ENCODE measurements at regions not wholly inside any gene's neighbourhood (a gene's known extent, or its start where the extent isn't known, plus 50 kb on each side); places are given as distances from the start of the nearest gene placed in this dataset.
"Not testable (repeated sequence)": the region's sequence is repeated elsewhere in the genome, so short reads cannot be mapped to it uniquely, and the experiment has no call there.

GRCh38 chr3:5357089-5357488 lies 169.6 kb downstream of the EDEM1 start:
- DNase-seq (ENCODE audit: low spot score), result no peak

GRCh38 chr3:5358911-5359310 lies 171.4 kb downstream of the EDEM1 start:
- no peak for DNase-seq (ENCODE audit: low spot score)

- no peak for DNase-seq (ENCODE audit: low spot score)
Measured at GRCh38 chr3:5360453-5360852, 172.9 kb downstream of the EDEM1 start.

- DNase-seq (ENCODE audit: low spot score), result no peak
Measured at GRCh38 chr3:5366746-5367145, 179.2 kb downstream of the EDEM1 start.

GRCh38 chr3:5371555-5371954 lies 184.0 kb downstream of the EDEM1 start:
- not testable (repeated sequence) for DNase-seq (ENCODE audit: low spot score)

- no peak for DNase-seq (ENCODE audit: low spot score)
Measured at GRCh38 chr3:5376761-5377160, 189.3 kb downstream of the EDEM1 start.

- DNase-seq (ENCODE audit: low spot score), result not testable (repeated sequence)
Measured at GRCh38 chr3:5379266-5379665, 191.8 kb downstream of the EDEM1 start.

- not testable (repeated sequence) for DNase-seq (ENCODE audit: low spot score)
Measured at GRCh38 chr3:5383486-5384263, 196.2 kb downstream of the EDEM1 start.

GRCh38 chr3:5384557-5385236 lies 197.2 kb downstream of the EDEM1 start:
- no peak for DNase-seq (ENCODE audit: low spot score)

GRCh38 chr3:5388091-5388490 lies 200.6 kb downstream of the EDEM1 start:
- no peak for DNase-seq (ENCODE audit: low spot score)

- no peak for DNase-seq (ENCODE audit: low spot score)
Measured at GRCh38 chr3:5389057-5389456, 201.6 kb downstream of the EDEM1 start.

- DNase-seq (ENCODE audit: low spot score), result no peak
Measured at GRCh38 chr3:5390221-5390620, 202.7 kb downstream of the EDEM1 start.

- DNase-seq (ENCODE audit: low spot score), result no peak
Measured at GRCh38 chr3:5390936-5391625, 203.6 kb downstream of the EDEM1 start.

- DNase-seq (ENCODE audit: low spot score), result no peak
Measured at GRCh38 chr3:5401002-5401401, 213.5 kb downstream of the EDEM1 start.

GRCh38 chr3:5404718-5405117 lies 217.2 kb downstream of the EDEM1 start:
- no peak for DNase-seq (ENCODE audit: low spot score)

GRCh38 chr3:5411786-5412185 lies 224.3 kb downstream of the EDEM1 start:
- DNase-seq (ENCODE audit: low spot score), result no peak

- no peak for DNase-seq (ENCODE audit: low spot score)
Measured at GRCh38 chr3:5423076-5423475, 235.6 kb downstream of the EDEM1 start.

- no peak for DNase-seq (ENCODE audit: low spot score)
Measured at GRCh38 chr3:5423523-5423922, 236.0 kb downstream of the EDEM1 start.

GRCh38 chr3:5425371-5425770 lies 237.9 kb downstream of the EDEM1 start:
- no peak for DNase-seq (ENCODE audit: low spot score)

- peak; percentile 81 for DNase-seq (ENCODE audit: low spot score)
Measured at GRCh38 chr3:5426094-5426883, 238.8 kb downstream of the EDEM1 start.

- DNase-seq (ENCODE audit: low spot score), result no peak
Measured at GRCh38 chr3:5427021-5427420, 239.5 kb downstream of the EDEM1 start.

- no peak for DNase-seq (ENCODE audit: low spot score)
Measured at GRCh38 chr3:5427938-5428337, 240.4 kb downstream of the EDEM1 start.
